ENCODE measurements at regions not wholly inside any gene's neighbourhood (a gene's known extent, or its start where the extent isn't known, plus 50 kb on each side); places are given as distances from the start of the nearest gene placed in this dataset.
"Not testable (repeated sequence)": the region's sequence is repeated elsewhere in the genome, so short reads cannot be mapped to it uniquely, and the experiment has no call there.

GRCh38 chrX:13955975-13956374, 73.7 kb downstream of the GEMIN8 start:
- no peak for DNase-seq

DNA sequence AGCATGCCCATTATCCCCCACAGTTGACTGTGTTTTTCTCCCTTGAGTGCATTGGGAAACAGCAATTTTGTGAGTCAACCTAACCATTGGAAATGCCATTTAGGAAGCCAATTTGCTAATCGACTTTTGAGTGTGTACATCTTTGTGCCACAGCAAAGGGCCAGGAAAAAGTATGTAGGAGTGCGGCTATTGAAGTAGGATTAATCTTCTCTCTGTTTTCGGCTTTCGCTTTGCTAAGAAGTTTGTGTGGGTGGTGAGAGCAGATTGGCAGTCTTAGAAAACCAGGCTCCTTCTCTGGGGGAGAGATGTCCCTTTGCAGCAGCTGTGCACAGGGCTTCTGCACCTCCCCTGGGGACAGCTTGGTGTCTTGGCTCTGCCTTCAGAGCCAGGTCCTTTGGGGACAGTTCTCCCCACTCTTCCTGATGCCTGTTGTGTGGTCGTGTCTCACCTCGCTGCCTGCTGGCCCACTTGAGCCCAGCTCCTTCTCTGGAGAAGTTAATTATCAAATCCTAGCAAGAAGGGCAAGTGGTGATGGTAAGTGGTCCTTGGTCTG, 74.5 kb downstream of the GEMIN8 start:
- no peak for DNase-seq

- no peak for DNase-seq
Observed at GRCh38 chrX:13952581-13952980, 77.1 kb downstream of the GEMIN8 start.

- not testable (repeated sequence) for DNase-seq
Observed at GRCh38 chrX:13946223-13946622, 83.5 kb downstream of the GEMIN8 start.

- not testable (repeated sequence) for DNase-seq
Observed at GRCh38 chrX:13945787-13946186, 83.9 kb downstream of the GEMIN8 start.

- DNase-seq, result no peak
Observed at GRCh38 chrX:13940671-13941070, 89.0 kb downstream of the GEMIN8 start.

DNA sequence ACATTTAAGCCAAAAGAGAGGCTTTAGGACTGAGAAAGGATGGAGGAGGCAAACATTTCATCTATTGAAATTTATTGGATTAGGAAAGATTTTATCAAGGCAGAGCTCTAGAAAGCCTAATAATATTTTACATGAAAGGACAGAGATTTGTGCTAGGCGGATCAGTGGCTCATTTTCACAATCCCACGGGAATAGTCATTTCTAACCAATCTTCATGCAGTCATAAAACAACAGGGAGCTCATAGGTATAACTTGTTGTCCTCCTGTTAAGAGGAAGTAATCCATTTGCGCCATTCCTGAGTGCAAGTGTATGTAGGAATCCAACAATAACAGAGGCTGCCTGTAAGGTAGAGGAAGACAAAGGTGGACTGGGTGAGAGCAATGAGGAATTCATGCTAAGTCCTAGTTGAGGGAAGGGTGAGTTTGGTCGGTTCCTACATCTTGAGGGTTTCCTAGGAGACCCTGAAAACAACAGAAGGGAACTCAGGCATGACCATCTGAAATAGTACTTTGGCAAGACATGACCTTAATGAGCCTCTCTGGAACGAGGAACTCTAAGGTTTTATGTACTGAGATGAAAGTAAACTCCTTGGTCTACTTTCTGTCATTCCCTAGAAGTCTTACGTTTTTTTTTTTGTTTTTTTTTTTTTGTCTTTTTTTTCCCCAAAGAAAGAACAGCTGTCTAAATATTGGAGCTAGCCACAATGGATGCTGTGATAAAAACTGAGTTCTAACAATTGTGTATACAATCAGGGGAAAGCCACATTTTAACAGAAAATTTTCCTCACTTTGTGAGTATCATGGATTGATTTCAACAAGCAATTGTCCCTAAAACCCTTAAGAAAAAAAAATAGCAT, 89.7 kb downstream of the GEMIN8 start:
- DNase-seq, result no peak

DNA sequence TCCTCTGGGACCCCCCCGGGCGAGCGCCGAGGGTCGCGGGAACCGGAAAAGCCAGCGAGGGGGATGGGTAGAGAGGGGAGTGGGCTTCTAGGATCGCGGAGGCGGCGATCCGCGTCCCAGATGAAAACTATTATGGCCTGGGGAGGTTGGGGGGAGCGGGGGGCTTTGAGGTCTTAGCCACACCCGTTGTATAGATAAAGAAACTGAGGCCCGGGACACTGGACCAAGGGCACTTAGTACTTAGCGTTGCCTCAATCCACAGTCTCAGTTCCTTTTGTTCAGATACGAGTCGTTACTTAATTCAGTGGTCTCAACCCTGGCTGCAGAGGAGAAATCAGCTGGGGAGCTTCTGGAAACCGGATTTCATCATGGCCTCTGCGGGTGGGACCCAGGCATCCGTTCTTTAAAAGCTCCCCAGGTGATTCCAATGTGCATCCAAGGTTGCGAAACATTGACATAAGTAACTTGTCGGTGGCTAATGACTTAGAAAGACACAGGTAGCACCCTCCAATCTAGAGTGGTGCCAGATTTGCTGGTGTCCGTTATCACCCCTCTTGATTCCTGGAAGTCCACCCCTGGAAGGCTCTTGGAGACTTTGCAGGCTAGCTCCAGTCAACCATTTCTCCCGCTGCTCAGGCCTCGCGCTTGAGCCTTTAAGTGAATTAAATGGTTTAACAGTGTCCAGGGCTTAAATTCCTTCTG, 90.7 kb downstream of the GEMIN8 start:
- DNase-seq, result no peak

GRCh38 chrX:13938051-13938828, 91.5 kb downstream of the GEMIN8 start:
- peak; percentile 1 for DNase-seq

DNA sequence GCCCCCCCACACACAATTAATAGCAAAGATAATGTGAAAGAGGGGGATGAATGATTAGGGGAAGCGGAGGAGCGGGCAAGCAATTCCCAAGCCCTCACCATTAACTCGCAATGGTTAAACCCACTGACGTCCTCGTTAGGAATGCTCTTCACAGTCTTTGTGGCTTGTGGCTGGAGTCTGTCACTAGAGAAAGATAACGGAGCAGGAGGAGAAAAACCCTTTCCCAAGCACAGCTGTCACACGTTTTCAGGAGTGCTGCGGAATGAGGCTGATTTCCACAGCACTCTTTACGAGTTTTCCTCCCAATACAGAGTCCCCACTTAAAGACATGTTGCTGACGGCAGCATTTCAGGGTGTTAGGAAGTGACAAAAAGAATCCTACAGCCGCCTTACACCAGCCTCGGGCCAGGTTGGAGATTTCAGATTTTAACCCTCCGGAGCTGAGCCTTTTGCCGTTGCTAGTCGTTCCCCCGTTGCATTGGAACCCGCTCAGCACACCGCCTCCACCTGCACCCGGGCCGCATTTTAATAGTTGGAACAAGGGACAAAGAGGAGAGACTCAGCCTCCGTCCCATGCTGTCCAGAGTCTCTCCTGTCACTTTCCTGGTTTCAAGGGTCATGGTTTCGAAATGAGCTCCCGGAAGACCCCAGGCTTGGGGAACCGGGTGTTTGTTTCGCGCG, 92.2 kb downstream of the GEMIN8 start:
- no peak for DNase-seq

GRCh38 chrX:13936521-13937225, 93.0 kb downstream of the GEMIN8 start:
- no peak for DNase-seq

DNA sequence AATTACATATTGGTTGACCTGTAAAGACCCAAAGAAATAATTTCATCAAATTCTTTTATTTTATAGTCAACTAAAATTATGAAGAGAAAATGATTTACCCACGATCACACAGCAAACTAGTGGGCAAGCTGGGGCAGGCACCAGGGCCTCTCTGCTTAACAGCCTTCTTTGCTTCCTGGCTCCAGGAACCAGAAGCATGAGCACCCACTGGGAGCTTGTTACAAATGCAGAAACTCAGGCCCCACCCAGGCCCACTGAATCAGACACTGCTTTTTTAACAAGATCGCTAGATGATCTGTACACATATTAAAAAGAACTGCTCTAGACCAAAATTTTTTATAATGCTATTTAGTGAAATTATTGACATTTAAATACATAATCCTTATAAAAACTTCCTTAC, 95.0 kb downstream of the GEMIN8 start:
- DNase-seq, result no peak

DNA sequence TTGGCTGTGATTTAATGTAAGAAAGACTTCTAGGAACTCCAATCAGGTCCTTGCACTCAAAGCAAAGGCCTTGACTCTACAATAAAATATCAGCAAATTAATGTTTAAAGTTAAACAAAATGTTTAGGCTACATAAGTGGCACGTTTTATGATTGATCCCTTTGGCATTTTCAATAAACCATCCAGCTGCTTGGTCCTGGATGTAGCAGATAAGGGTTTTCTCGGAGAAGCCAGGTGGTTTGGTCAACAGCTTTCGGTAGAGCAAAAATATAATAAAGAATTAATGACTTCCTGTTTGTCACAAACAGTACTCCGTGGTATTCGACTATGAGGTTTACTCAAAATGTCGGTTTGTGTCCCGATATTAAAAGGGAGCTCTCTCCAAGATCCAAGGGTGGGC, 95.8 kb downstream of the GEMIN8 start:
- DNase-seq, result no peak

- DNase-seq, result no peak
Observed at GRCh38 chrX:13933352-13933751, 96.3 kb downstream of the GEMIN8 start.

GRCh38 chrX:13932416-13932815, 97.3 kb downstream of the GEMIN8 start:
- no peak for DNase-seq

- no peak for DNase-seq
Observed at GRCh38 chrX:13927175-13927574, 102.5 kb downstream of the GEMIN8 start.

DNA sequence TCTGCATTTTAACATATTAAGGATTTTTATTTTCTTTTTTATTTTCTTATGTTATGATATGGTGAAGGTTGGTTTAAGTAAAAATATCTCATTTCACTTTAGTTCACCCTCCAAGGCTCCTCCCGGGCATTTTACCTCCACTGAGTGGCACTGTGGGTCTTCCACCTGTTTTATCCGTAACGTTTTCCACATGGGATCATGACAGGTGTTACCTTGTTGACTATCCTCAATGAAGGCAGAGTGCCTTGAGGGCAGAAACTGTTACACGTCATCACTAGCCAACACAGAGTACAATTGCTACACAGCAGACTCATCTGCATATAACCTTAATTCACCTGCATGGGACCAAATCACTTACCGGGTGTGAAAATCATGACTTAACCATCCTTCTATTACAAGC, 105.8 kb downstream of the GEMIN8 start:
- DNase-seq, result no peak

DNA sequence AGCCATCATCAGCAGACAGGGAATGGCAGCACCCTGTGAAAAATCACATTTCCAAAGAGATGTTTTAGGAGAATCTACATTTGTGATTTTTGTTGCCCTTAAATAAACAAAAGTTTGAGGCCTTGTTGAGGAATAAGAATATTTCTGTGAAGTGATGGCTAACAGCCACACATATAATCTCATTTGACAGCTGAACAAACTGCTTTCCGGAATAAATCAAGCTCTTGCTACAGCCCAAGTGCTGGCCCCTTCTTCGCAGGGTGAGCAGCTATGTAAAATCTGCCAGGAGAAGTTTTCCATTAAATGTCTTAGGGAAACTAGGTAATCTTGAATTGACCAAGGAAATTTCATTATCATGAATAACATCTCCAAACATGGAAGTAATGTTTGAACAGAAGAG, 106.4 kb upstream of the GPM6B start:
- no peak for DNase-seq

DNA sequence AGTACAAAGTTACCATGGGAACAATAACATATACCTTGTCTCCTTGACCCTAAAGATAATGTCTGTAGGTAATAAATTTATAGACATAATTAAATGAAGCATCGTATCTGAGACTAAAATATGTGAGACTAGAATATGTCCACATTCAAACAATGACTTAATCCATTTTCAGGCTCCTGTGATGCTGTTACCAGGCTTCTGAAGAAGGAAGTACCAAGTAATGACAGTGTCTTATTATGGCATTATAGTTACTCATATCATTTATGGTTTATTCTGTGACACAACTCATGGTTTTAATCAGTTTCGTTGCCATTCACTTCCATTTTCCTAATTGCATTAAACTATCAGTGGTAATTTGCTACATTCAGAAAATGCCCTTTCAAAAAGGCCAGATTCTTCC, 100.6 kb upstream of the GPM6B start:
- DNase-seq, result no peak

DNA sequence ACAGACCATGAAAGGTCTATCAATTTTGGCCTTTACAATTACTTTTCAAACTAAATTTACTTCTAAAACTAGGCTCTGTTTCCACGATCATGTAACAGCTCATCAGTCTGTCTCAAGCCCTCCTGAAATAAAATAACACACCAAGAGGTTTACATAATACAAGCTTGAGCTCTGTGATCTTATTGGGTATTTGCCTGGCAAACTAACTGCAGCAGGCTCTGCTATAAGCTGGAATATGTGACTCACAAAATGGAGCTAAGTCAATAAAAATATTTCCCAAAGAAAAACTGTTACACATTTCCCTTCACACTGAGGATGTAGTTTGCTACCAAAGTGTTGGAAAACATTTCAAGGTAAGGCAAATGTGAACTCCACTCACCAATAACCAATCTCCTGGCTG, 94.7 kb upstream of the GPM6B start:
- DNase-seq, result no peak

- no peak for DNase-seq
Observed at GRCh38 chrX:13906093-13906492, 89.2 kb upstream of the GPM6B start.

DNA sequence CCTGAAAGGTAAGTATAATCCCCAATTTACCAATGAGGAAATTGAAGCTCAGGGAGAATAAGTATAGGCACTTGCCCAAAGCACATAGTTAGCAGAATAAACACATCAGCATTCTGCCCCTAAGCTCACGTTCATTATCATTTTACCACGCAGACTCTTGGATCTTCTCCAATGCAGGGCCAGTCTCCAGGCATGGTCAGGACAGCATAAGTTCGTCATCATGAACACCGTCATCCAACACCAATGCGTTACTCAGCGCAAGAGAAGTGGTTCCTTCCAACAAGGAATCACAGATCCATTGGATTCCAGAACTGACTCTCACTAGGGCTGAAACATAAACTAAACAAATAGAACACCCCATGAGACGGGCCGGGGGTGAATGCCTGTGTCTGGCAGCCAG, 86.5 kb upstream of the GPM6B start:
- DNase-seq, result no peak
